ENCODE measurements at regions not wholly inside any gene's neighbourhood (a gene's known extent, or its start where the extent isn't known, plus 50 kb on each side); places are given as distances from the start of the nearest gene placed in this dataset.
"Not testable (repeated sequence)": the region's sequence is repeated elsewhere in the genome, so short reads cannot be mapped to it uniquely, and the experiment has no call there.

- DNase-seq = no peak
Observed at GRCh38 chr4:73348185-73348584, 55.9 kb upstream of the ALB start.

DNA sequence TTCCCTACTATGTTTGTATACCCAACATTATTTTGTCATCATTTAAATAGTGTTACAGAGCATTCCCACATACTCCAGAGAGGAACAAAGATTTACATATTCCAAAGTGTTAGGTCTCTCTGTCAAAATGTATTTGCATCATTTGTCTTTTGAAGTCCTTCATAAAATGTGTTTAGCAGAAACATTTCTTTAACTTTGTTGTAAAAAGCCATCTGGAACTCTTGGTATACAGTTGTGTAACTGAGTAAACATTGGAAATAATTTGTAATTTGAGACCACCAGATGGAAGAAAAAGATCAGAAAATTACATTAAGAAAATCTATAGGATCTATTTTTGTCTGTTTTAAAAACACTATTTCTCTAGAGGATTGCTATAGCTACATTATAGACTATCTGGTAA, 56.6 kb upstream of the ALB start:
- no peak for DNase-seq

- DNase-seq = no peak
Observed at GRCh38 chr4:73345399-73345975, 58.6 kb upstream of the ALB start.

- no peak for DNase-seq
Observed at GRCh38 chr4:73344106-73344505, 60.0 kb upstream of the ALB start.

- DNase-seq = no peak
Observed at GRCh38 chr4:73343432-73343831, 60.7 kb upstream of the ALB start.

- peak; percentile 19 for DNase-seq
Observed at GRCh38 chr4:73341454-73341853, 62.6 kb upstream of the ALB start.

- no peak for DNase-seq
Observed at GRCh38 chr4:73340917-73341316, 63.2 kb upstream of the ALB start.

DNA sequence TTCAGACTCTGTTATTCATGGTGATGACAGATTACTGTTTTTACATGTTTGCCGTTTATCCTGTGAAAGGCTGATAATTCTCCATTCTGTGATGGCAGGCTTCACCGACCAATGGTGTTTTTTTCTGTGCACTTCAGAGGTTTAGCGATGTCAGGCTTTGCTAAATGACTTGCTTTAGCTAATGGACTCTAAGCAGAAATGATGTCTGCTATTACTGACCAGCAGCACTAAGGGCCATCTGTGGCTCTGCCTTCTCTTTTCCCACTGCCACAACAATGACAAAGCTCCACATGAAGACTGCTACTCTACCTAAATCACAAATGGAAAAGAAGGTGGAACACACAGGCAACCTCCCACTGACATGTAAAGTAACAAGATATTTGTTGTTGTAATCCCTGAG, 68.4 kb upstream of the ALB start:
- no peak for DNase-seq

- not testable (repeated sequence) for DNase-seq
Observed at GRCh38 chr4:73332012-73332411, 72.1 kb upstream of the ALB start.

- no peak for DNase-seq
Observed at GRCh38 chr4:73329300-73329699, 70.7 kb upstream of the ANKRD17 start.

DNA sequence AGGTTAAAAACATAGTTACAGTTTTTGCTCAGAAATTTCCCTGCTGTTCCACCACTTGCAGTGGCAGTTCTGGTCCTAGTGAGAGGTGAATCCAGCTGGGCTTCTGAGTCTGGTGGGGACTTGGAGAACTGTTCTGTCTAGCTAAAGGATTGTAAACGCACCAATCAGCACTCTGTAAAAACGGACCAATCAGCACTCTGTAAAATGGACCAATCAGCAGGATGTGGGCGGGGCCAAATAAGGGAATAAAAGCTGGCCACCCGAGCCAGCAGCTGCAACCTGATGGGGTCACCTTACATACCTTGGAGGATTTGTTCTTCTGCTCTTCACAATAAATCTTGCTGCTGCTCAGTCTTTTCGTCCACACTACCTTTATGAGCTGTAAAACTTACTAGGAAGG, 67.2 kb upstream of the ANKRD17 start:
- DNase-seq = not testable (repeated sequence)

GRCh38 chr4:73317092-73317491, 58.5 kb upstream of the ANKRD17 start:
- no peak for DNase-seq

GRCh38 chr4:73315091-73315490, 56.5 kb upstream of the ANKRD17 start:
- DNase-seq = no peak

- no peak for DNase-seq
Observed at GRCh38 chr4:73312967-73313366, 54.4 kb upstream of the ANKRD17 start.

DNA sequence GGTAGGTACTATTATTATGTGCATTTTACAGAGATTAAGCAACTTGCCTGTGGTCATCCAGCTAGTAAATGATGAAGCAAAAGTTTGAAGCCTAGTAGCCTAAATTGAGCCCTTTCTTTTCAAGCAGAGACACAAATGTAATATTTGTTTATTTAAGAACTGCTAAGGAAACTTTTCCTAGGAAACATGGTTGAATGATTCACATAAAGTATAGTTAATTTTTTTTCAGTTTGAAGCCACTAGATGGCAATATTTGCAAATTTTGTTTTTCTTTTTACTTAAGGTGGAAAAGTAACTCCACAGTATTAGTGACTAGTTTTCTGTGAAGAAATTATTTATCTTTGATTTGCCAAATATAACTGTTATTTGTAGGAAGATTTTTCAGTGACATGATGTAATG, 52.8 kb upstream of the ANKRD17 start:
- DNase-seq = no peak

DNA sequence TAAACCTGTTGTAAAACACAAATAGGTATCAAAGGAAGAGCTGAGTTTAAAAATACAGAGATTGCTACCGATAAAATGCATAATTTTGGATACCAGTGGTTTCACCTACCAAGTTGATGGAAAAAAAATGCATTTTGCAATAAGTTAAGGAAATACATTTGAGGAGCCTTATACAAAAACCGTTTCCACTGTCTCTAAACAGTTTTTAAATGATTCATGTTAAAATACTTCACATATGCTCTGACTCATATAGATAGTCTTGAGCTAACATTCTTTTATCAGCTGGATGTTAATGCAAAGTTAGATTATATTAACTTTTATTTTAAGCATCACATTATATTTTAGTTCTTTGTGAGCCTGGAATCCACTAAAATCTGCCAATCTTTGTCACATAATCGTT, 50.6 kb upstream of the ANKRD17 start:
- no peak for DNase-seq

Data from NCI-H748 treated with DMSO at 0.1 percent for 48 hours (cell line).